Activated CD4-positive, alpha-beta memory T cell treated with anti-CD3 and anti-CD28 coated beads for 36 hours (primary cell): ENCODE measurements at regions not wholly inside any gene's neighbourhood (a gene's known extent, or its start where the extent isn't known, plus 50 kb on each side); places are given as distances from the start of the nearest gene placed in this dataset.
"Not testable (repeated sequence)": the region's sequence is repeated elsewhere in the genome, so short reads cannot be mapped to it uniquely, and the experiment has no call there.

Experiments used
- CTCF ChIA-PET: fragments of 350-600 bp; sonication (Branson Sonifier 250); formaldehyde crosslinking; loops from one replicate; lab custom pipeline; 2021; ENCODE audit warnings: antibody characterized with exemption, inconsistent platforms; lab: Charles Lee
- POLR2A ChIA-PET: fragments of 350-600 bp; sonication (Branson Sonifier 250); formaldehyde crosslinking; loops from one replicate; lab custom pipeline; 2021; ENCODE audit warnings: antibody characterized with exemption; lab: Charles Lee
- DNase-seq: peaks from one replicate; pipeline ENCODE4 v3.0.0-alpha.2; 2020
- H3K27ac Mint-ChIP-seq: one replicate; pipeline ENCODE4 v1.8.0; 2021; ENCODE audit warnings: mixed read lengths
- H3K27me3 Mint-ChIP-seq: one replicate; pipeline ENCODE4 v1.8.0; 2021; ENCODE audit warnings: mixed read lengths
- H3K36me3 Mint-ChIP-seq: one replicate; pipeline ENCODE4 v1.8.0; 2021; ENCODE audit warnings: mixed read lengths
- H3K4me1 Mint-ChIP-seq: one replicate; pipeline ENCODE4 v1.8.0; 2021; ENCODE audit warnings: low read depth, mixed read lengths
- H3K4me3 Mint-ChIP-seq: one replicate; pipeline ENCODE4 v1.8.0; 2021; ENCODE audit warnings: mild to moderate bottlenecking, mixed read lengths
- H3K9me3 Mint-ChIP-seq: one replicate; pipeline ENCODE4 v1.8.0; 2021; ENCODE audit warnings: mixed read lengths
- intact Hi-C: fragments of 100-400 bp; cut with micrococcal nuclease; formaldehyde crosslinking; loops from one replicate; pipeline ENCODE4 v1.15.1; 2023

DNA sequence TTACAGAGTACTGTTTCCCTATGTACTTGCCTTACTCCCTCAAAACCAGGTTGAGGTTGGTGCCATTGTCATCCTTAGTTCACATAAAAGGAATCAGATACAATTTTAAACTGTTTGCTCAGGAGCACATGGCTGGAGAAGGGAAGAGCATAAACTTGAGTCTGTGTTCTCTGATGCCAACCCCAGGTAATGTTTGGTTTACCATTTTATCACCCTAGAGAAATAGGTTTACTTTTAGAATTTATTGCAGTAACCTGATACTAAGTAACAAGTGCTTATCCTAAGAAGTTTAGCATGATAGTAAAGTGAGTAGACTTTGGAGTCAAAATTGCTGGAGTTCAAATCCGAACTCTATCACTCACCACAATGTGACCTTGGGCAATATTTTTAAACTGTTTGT lies 86.3 kb downstream of the RFPL4B start:
- DNase-seq = no peak
- Mint-ChIP-seq H3K4me1 (no peaks in the 10 kb centered on the region), H3K27me3 (no peaks in the 10 kb centered on the region), H3K27ac (no peak overlapping the region), H3K9me3 (no peaks in the 10 kb centered on the region), H3K4me3 (no peak overlapping the region), H3K36me3 (no peaks in the 10 kb centered on the region)
- intact Hi-C loops = no loop called here
- ChIA-PET CTCF (no interaction called here), POLR2A (no interaction called here)

DNA sequence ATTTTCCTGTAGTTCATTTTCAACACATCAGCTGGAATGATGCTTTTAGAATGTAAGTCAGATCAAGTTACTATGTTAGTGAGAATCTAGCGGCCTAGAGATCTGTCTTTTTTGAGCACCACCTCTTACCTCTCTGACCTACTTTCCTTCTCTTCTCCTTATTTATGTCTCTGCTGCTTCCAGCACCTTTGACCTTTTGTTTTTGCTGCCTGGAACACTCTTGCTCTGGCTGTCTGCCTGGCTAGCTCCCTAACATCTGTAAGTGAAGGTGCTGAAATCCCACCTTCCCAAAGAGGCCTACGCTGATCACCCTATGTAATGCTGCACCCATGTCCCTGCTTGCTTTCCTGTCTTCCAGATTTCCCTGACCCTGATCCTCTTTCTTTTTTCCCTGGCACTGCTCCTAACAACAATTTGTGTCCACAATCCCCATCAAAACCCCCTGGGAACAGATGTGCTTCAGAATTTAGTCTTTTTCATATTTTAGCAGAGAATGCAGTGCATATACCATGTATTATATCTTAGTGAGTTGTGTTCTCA lies 87.8 kb downstream of the RFPL4B start:
- H3K4me1 Mint-ChIP-seq = no peaks in the 10 kb centered on the region
- intact Hi-C loops = no loop called here
- H3K27me3 Mint-ChIP-seq = no peaks in the 10 kb centered on the region
- ChIA-PET CTCF (no interaction called here), POLR2A (no interaction called here)
- H3K4me3 Mint-ChIP-seq = no peak overlapping the region
- H3K27ac Mint-ChIP-seq = no peak overlapping the region
- no peaks in the 10 kb centered on the region for H3K9me3 Mint-ChIP-seq
- no peak for DNase-seq
- no peaks in the 10 kb centered on the region for H3K36me3 Mint-ChIP-seq

DNA sequence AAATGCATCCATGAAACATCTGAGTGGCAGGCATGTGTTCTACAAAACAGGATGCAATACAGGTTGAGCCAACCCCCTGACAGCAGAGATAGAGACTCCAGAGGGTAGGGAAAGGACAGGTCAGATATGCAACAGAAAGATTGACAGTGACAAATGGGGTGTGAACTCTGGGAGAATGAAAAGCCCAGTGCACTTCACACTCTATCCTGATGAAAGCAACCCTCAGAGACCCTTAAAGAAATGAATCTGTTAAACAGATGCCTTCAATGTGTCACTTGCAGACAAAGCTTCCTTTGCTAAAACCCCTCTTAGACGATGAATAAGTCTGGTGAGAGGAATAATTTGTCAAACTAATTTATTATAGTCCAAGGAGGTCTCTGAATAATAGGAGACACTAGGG lies 89.9 kb downstream of the RFPL4B start:
- ChIA-PET POLR2A (no interaction called here), CTCF (no interaction called here)
- Mint-ChIP-seq H3K4me3 (no peak overlapping the region), H3K27ac (no peak overlapping the region), H3K27me3 (no peaks in the 10 kb centered on the region), H3K36me3 (no peaks in the 10 kb centered on the region), H3K9me3 (no peaks in the 10 kb centered on the region), H3K4me1 (no peaks in the 10 kb centered on the region)
- intact Hi-C loops = no loop called here
- no peak for DNase-seq

DNA sequence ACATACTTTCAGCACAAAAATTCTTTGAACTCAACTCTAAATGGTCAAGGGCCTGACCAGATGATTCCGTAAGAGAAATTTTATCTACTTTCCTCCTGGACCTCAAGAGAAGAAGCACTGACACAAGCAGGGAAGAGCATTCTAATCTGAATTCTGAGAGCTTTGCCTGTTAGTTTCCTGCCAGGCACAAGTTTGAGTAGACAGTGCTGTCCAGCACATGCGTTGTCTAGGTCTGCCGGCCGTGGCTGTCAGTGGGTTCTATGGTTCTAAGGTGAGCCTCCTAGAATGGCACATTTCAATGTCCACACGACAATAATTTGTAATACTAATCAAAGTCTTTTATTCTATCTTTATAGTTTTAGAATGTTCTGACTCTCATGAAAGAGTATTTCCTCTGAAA lies 91.9 kb downstream of the RFPL4B start:
- Mint-ChIP-seq H3K9me3 (no peaks in the 10 kb centered on the region), H3K36me3 (no peaks in the 10 kb centered on the region), H3K4me3 (no peak overlapping the region), H3K27ac (no peak overlapping the region), H3K27me3 (no peaks in the 10 kb centered on the region), H3K4me1 (no peaks in the 10 kb centered on the region)
- POLR2A ChIA-PET = no interaction called here
- CTCF ChIA-PET = no interaction called here
- intact Hi-C loops = no loop called here
- no peak for DNase-seq

DNA sequence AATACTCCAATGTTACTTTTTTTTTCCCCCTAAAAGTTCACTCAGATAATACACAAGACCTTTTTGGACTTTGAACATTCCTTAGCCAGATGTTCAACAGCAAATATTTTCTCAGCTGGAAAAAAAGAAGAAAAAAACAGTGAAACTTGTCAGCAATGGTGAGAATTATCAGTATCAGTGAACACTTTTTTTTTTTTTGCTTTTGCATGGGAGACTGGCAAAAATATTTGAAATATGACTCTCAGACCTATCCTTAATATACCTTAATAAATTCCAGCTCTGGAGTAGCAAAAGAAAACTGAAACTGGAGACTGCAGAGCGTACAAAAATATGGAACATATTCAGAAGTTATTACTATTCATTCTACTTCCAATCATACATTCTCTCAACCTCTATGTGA lies 92.3 kb downstream of the RFPL4B start:
- CTCF ChIA-PET = no interaction called here
- no peaks in the 10 kb centered on the region for H3K9me3 Mint-ChIP-seq
- no peak for DNase-seq
- H3K27me3 Mint-ChIP-seq = no peaks in the 10 kb centered on the region
- no peak overlapping the region for H3K27ac Mint-ChIP-seq
- intact Hi-C loops = no loop called here
- no peak overlapping the region for H3K4me3 Mint-ChIP-seq
- no peaks in the 10 kb centered on the region for H3K36me3 Mint-ChIP-seq
- POLR2A ChIA-PET = no interaction called here
- no peaks in the 10 kb centered on the region for H3K4me1 Mint-ChIP-seq

DNA sequence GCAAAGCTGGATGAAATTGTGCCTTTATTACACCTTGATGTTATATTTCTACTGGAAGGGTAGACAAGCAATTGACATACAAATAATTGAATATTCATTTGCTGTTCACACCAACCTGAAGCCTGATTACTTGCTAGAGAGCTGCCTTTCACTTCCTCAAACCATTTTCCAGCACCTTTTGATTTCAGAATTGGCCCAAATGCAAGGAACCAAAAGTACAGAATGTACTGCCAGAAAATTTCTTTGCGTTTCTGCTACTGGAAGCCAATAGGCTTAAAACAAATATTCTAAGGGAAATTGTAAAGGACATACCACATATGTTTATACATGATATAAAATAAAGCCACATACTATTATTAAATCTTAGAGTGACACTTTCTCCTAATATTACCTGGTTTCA lies 94.5 kb downstream of the RFPL4B start:
- H3K4me3 Mint-ChIP-seq = no peak overlapping the region
- no peak overlapping the region for H3K27ac Mint-ChIP-seq
- no peaks in the 10 kb centered on the region for H3K9me3 Mint-ChIP-seq
- DNase-seq = no peak
- H3K4me1 Mint-ChIP-seq = no peaks in the 10 kb centered on the region
- CTCF ChIA-PET = no interaction called here
- H3K36me3 Mint-ChIP-seq = no peaks in the 10 kb centered on the region
- POLR2A ChIA-PET = no interaction called here
- intact Hi-C loops = no loop called here
- H3K27me3 Mint-ChIP-seq = no peaks in the 10 kb centered on the region

DNA sequence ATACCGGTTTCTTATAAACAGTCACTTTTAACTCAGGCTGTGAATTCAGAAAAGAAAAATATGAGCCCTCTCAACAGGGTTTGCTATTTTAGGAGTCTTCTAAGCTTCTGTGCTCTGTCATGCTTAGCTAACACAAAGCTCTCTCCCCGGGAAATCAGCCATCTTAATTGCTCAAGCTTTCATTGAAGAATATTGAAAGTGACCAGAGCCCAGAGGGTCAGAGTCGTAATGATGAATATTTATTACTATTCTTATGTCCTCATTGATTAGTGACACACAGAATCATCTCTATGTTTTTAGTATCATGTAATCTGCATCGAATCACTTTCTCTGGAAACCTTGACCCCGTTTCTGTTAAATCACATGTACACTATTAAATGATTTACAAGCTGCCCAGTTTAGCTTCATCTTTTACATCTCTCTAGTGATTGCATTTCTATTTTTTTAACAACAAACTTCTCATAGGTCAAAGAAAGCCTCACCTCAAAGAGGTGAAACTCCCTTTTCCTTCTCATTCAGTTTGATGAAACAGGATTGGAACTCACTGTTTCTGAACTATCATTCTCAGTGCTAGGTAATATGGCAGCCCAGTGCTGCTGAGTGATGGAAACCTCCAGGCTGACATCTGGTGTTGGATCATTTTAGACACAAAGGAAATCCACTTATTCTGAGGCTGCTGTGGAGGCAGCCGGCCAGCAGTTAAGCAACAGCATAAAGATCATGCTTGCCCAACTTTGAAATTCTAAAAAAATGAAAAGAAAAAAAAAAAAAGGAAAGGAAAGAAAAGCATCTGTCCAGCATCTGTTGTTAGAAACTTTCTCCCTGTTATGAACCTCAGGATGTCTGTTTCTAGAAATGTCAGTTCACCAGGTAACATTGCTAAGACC lies 96.3 kb downstream of the RFPL4B start:
- DNase-seq = no peak
- Mint-ChIP-seq H3K4me3 (no peak overlapping the region), H3K4me1 (no peaks in the 10 kb centered on the region), H3K27ac (no peak overlapping the region), H3K9me3 (no peaks in the 10 kb centered on the region), H3K36me3 (no peaks in the 10 kb centered on the region), H3K27me3 (no peaks in the 10 kb centered on the region)
- intact Hi-C loops = no loop called here
- POLR2A ChIA-PET = no interaction called here
- CTCF ChIA-PET = no interaction called here

DNA sequence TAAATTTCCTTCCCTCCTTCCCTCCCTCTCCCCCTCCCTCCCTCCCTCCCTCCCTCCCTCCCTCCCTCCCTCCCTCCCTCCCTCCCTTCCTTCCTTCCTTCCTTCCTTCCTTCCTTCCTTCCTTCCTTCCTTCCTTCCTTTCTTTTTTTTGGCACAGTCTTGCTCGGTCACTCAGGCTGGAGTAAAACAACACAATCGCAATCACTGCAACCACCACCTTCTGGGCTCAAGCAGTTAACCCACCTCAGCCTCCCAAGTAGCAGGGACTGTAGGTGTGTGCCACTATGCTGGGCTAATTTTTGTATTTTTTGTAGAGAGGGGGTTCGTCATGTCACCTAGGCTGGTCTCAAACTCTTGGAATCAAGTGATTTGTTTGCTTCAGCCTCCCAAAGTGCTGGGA lies 101.7 kb downstream of the RFPL4B start:
- H3K4me1 Mint-ChIP-seq, H3K4me3 Mint-ChIP-seq, H3K36me3 Mint-ChIP-seq, DNase-seq, CTCF ChIA-PET, H3K27me3 Mint-ChIP-seq, H3K9me3 Mint-ChIP-seq, H3K27ac Mint-ChIP-seq, intact Hi-C loops, POLR2A ChIA-PET: not testable (repeated sequence)

DNA sequence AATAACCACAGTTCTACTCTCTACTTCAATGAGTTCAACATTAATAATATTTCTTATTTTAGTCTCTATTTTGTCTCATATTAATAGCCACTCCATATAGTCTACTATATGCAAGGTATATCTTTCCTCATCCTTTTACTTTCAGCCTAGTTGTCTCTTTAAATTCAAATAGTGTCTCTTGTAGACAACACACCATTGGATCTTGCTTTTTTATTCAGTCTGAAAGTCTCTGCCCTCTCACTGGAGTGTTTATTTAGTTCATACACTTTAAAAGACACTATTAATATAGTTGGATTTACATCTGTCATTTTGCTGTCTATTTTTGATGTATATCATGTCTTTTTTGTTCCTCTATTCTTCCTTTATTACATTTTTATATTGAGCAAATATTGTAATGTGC lies 103.5 kb downstream of the RFPL4B start:
- Mint-ChIP-seq H3K27ac (no peak overlapping the region), H3K27me3 (no peaks in the 10 kb centered on the region), H3K36me3 (no peaks in the 10 kb centered on the region), H3K4me3 (no peak overlapping the region), H3K9me3 (peaks cover 3% of the 10 kb centered on the region), H3K4me1 (no peaks in the 10 kb centered on the region)
- CTCF ChIA-PET = no interaction called here
- intact Hi-C loops = no loop called here
- POLR2A ChIA-PET = no interaction called here
- no peak for DNase-seq

DNA sequence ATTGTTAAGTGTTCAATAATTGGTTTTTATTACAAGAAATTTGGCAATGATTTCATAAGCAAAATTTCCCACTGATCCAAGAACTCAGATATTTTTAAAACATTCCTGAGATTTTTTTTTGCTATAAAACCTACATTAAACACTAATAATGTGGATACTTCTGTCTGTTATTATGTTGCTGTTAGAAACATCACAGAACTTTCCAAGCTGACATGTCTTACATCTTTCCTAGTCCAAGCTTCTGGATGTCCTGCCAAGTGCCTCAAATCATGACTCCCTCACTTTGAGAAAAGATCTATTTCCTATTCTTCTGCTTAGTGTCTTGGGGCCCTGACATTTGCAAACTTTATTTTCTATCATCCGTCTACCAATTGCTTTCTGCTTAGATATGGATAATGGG lies 110.8 kb downstream of the RFPL4B start:
- H3K27me3 Mint-ChIP-seq = no peaks in the 10 kb centered on the region
- no peaks in the 10 kb centered on the region for H3K36me3 Mint-ChIP-seq
- no peaks in the 10 kb centered on the region for H3K4me1 Mint-ChIP-seq
- POLR2A ChIA-PET = no interaction called here
- no peak overlapping the region for H3K4me3 Mint-ChIP-seq
- H3K27ac Mint-ChIP-seq = no peak overlapping the region
- CTCF ChIA-PET = no interaction called here
- intact Hi-C loops = no loop called here
- H3K9me3 Mint-ChIP-seq = no peaks in the 10 kb centered on the region
- DNase-seq = no peak

DNA sequence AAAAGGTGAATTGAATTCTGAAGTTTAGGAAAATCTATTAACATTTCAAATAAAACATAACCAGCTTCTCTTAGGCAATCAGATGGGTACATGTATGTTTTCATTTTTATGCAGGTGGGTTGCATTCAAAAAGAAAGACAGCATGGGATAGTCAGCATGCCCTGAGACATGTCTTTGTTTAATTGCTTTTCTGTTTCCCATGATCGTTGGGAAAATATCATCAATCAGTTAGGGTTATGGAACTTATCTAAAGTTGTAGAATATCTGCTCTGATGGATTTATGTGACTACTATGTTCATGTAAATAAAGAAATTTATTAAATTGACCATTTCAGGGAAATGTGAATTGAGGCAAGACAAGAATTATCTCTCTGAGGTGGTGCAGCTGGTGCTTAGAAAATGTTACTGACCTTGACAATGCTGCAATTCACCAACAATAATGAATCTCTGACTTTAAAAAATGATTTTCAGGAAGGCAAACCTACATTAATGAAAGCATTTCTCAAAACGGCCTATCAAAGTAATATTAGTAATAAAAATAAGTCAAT lies 112.7 kb downstream of the RFPL4B start:
- CTCF ChIA-PET = no interaction called here
- DNase-seq = no peak
- H3K4me1 Mint-ChIP-seq = no peaks in the 10 kb centered on the region
- no peaks in the 10 kb centered on the region for H3K36me3 Mint-ChIP-seq
- H3K9me3 Mint-ChIP-seq = no peaks in the 10 kb centered on the region
- no peak overlapping the region for H3K27ac Mint-ChIP-seq
- no peak overlapping the region for H3K4me3 Mint-ChIP-seq
- intact Hi-C loops = no loop called here
- H3K27me3 Mint-ChIP-seq = no peaks in the 10 kb centered on the region
- POLR2A ChIA-PET = no interaction called here

DNA sequence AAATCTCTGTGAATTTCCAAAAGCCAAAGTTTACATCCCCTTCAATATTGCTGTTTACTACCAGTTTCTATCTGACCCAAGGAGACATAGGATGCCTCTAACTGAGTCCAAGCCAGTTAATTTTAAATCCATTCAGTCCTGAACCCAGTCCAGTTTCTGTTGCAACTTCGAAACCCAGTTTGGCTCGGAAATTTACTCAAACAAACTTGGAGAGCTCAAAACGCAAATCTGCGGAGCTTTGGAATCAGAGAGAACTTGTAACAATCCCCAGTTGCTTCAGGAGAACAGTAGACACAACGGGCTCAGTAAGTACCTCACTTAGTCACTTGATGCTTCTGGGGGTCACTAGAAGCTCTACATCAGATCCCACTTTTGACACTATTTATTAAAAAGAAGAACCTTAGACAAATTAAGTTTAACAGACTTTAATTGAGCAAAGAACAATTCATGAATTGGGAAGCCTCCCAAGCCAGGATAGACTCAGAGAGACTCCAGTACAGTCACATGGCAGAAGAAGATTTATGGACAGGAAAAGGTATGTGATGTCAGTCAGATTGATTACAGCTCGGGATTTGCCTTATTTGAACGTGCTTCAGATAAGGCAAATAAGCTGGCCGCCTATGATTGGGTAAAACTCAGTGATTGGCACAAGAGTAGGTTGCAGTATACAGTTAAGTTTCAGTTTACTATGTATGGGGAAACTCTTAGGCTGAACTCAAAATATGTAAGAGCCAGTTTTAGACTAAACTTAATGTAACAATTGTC lies 118.0 kb downstream of the RFPL4B start:
- Mint-ChIP-seq H3K36me3 (no peaks in the 10 kb centered on the region), H3K4me1 (no peaks in the 10 kb centered on the region), H3K4me3 (no peak overlapping the region), H3K27ac (no peak overlapping the region), H3K27me3 (no peaks in the 10 kb centered on the region), H3K9me3 (no peaks in the 10 kb centered on the region)
- ChIA-PET CTCF (no interaction called here), POLR2A (no interaction called here)
- DNase-seq = no peak
- intact Hi-C loops = no loop called here
